ENCODE measurements at regions not wholly inside any gene's neighbourhood (a gene's known extent, or its start where the extent isn't known, plus 50 kb on each side); places are given as distances from the start of the nearest gene placed in this dataset.

DNA sequence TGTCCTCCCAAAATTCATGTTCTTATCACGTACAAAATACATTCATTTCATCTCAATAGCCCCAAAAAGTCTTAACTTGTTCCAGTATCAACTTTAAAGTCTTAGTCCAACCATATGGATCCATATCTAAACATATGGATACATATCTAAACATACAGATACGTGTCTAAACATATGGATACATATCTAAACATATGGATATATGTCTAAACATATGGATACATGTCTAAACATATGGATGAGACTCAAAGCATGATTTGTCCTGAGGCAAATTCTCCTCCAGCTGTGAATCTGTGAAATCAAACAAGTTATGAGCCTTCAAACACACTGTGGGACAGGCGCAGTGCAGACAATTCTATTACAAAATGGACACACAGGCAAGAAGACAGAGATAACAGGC, 709.0 kb downstream of the TBC1D22A start:
- no peak for TF ChIP-seq GATA2 (IDR thresholded peaks at IDR 0.05; ENCODE audit: low read depth, low read length)
- TF ChIP-seq GATA3 (IDR thresholded peaks at IDR 0.05; ENCODE audit: low read depth, low read length) = no peak
